ENCODE measurements at regions not wholly inside any gene's neighbourhood (a gene's known extent, or its start where the extent isn't known, plus 50 kb on each side); places are given as distances from the start of the nearest gene placed in this dataset.

- DNase-seq (ENCODE audit: low spot score), result no peak
- no peak for TF ChIP-seq CTCF (IDR thresholded peaks at IDR 0.05; ENCODE audit: extremely low read depth, missing control alignments)
These were observed 138.0 kb downstream of the HFE start for GRCh38 chr6:26224940-26225847.

- no peak for TF ChIP-seq CTCF (IDR thresholded peaks at IDR 0.05; ENCODE audit: extremely low read depth, missing control alignments)
- DNase-seq (ENCODE audit: low spot score), result no peak
These were observed 138.8 kb downstream of the HFE start for GRCh38 chr6:26225848-26226578.

- TF ChIP-seq CTCF (IDR thresholded peaks at IDR 0.05; ENCODE audit: extremely low read depth, missing control alignments), result no peak
- no peak for DNase-seq (ENCODE audit: low spot score)
These were observed 138.4 kb upstream of the BTN3A2 start for GRCh38 chr6:26226579-26226967.

GRCh38 chr6:26230351-26230750 lies 134.6 kb upstream of the BTN3A2 start:
- no peak for DNase-seq (ENCODE audit: low spot score)
- TF ChIP-seq CTCF (IDR thresholded peaks at IDR 0.05; ENCODE audit: extremely low read depth, missing control alignments), result no peak

- no peak for TF ChIP-seq CTCF (IDR thresholded peaks at IDR 0.05; ENCODE audit: extremely low read depth, missing control alignments)
- no peak for DNase-seq (ENCODE audit: low spot score)
These were observed 133.9 kb upstream of the BTN3A2 start for GRCh38 chr6:26231006-26231587.

GRCh38 chr6:26232306-26232939 lies 132.6 kb upstream of the BTN3A2 start:
- TF ChIP-seq CTCF (IDR thresholded peaks at IDR 0.05; ENCODE audit: extremely low read depth, missing control alignments), result no peak
- no peak for DNase-seq (ENCODE audit: low spot score)
